HepG2 (cell line): ENCODE measurements at regions not wholly inside any gene's neighbourhood (a gene's known extent, or its start where the extent isn't known, plus 50 kb on each side); places are given as distances from the start of the nearest gene placed in this dataset.

ENCODE experiments used
- ATAC-seq: fragments of 200-7000 bp; cut with Tn5 transposase; 3 replicates; pipeline ENCODE4 v1.9.1; 2020; ENCODE audit warnings: mild to moderate bottlenecking, moderate library complexity
- BruUV-seq: library from RNA; stranded (reverse); fragments of 400-500 nt; replicated peaks from 2 replicates; lab custom pipeline; 2021; lab: Mats Ljungman, UMichigan
- CTCF ChIA-PET: fragments of 300-600 bp; formaldehyde crosslinking; extraction: SDS; loops from one replicate; lab custom pipeline; 2021; ENCODE audit warnings: low total read pairs, inconsistent platforms, low intra/inter-chr PET ratio; lab: Yijun Ruan, JAX
- POLR2A ChIA-PET: fragments of 350-600 bp; sonication (Branson Sonifier 250); formaldehyde crosslinking; loops from one replicate; lab custom pipeline; 2020; ENCODE audit warnings: antibody characterized with exemption, inconsistent platforms; lab: Yijun Ruan, JAX
- DNase-seq: peaks from one replicate; pipeline ENCODE4 v3.0.0-alpha.2; 2015; ENCODE audit warnings: low spot score
- FAIRE-seq: peaks from 3 replicates; lab custom pipeline; 2011; peaks lifted over from hg19 to GRCh38; lab: Jason Lieb, UNC
- H2AFZ ChIP-seq: one replicate; pipeline ENCODE4 v1.6.1; 2011; ENCODE audit warnings: low read length, inconsistent platforms
- H3K27ac ChIP-seq: fragments of 300-600 bp; 3 replicates; pipeline ENCODE4 v1.8.0; 2011; ENCODE audit warnings: mixed run types, mild to moderate bottlenecking, mixed read lengths, low read length, inconsistent platforms; ENCODE audit not compliant: insufficient read depth; ENCODE audit errors: extremely low read length
- H3K27me3 ChIP-seq, 2 experiments: fragments of 200-600 bp in 1 of 2; 2 replicates in 1 of 2; 3 replicates in 1 of 2; pipeline versions ENCODE4 v1.6.0 to v1.8.0; 2011; ENCODE audit warnings: low read length in 2 of 2, mild to moderate bottlenecking in 2 of 2, moderate library complexity in 2 of 2, inconsistent platforms in 1 of 2; ENCODE audit not compliant: insufficient read depth in 2 of 2, control insufficient read depth in 1 of 2
- H3K36me3 ChIP-seq, 2 experiments: fragments of 200-600 bp in 1 of 2; replicated peaks in 1 of 2; 2 replicates in 1 of 2; 3 replicates in 1 of 2; pipeline versions ENCODE4 v1.5.1 to v1.8.0; 2011; ENCODE audit warnings: low read length in 2 of 2, inconsistent platforms in 1 of 2; ENCODE audit not compliant: insufficient read depth in 2 of 2, control insufficient read depth in 1 of 2
- H3K4me1 ChIP-seq: 2 replicates; pipeline ENCODE4 v1.5.1; 2012; ENCODE audit warnings: low read length, inconsistent platforms; ENCODE audit not compliant: insufficient read depth
- H3K4me2 ChIP-seq: 2 replicates; pipeline ENCODE4 v1.6.0; 2011; ENCODE audit warnings: low read depth, low read length, inconsistent platforms
- H3K4me3 ChIP-seq, 3 experiments: fragments of 200-600 bp in 1 of 3; sonication (generic), shearing (Covaris generic) in 1 of 3; replicated peaks in 1 of 3; 2 replicates each; pipeline ENCODE4 v1.5.1; 2011 to 2016; ENCODE audit warnings: low read length in 3 of 3, inconsistent platforms in 2 of 3, low read depth in 2 of 3, mild to moderate bottlenecking in 2 of 3, control low read depth in 1 of 3, mixed read lengths in 1 of 3; ENCODE audit not compliant: insufficient read depth in 1 of 3
- H3K79me2 ChIP-seq: one replicate; pipeline ENCODE4 v1.6.1; 2011; ENCODE audit warnings: low read length, inconsistent platforms; ENCODE audit not compliant: insufficient read depth
- H3K9ac ChIP-seq: 2 replicates; pipeline ENCODE4 v1.6.0; 2011; ENCODE audit warnings: mild to moderate bottlenecking, low read depth, low read length, inconsistent platforms; ENCODE audit not compliant: insufficient read depth
- H3K9me3 ChIP-seq: 2 replicates; pipeline ENCODE4 v1.5.1; 2012; ENCODE audit warnings: mild to moderate bottlenecking, low read length
- H4K20me1 ChIP-seq: 2 replicates; pipeline ENCODE4 v1.6.0; 2011; ENCODE audit warnings: inconsistent platforms, mild to moderate bottlenecking, low read length, moderate library complexity; ENCODE audit not compliant: insufficient read depth
- ADNP ChIP-seq: sonication (generic); formaldehyde crosslinking; IDR thresholded peaks from 2 replicates; pipeline ENCODE4 v1.4.0; 2020; ENCODE audit warnings: missing genetic modification reagents
- AKNA ChIP-seq: sonication (generic); formaldehyde crosslinking; IDR thresholded peaks from 2 replicates; pipeline ENCODE4 v1.4.0; 2020; ENCODE audit warnings: missing genetic modification reagents, borderline replicate concordance
- CHD4 ChIP-seq: fragments of 200-600 bp; sonication (generic); IDR thresholded peaks from 2 replicates; pipeline ENCODE4 v1.7.0; 2017; ENCODE audit warnings: mild to moderate bottlenecking, low read length, borderline replicate concordance
- CREM ChIP-seq, 2 experiments: sonication (generic) in 1 of 2; formaldehyde crosslinking in 1 of 2; IDR thresholded peaks; 2 replicates each; pipeline versions ENCODE4 v1.4.0 to v1.6.1; 2016 to 2020; ENCODE audit warnings: antibody characterized with exemption in 1 of 2, mild to moderate bottlenecking in 1 of 2, missing genetic modification reagents in 1 of 2
- GPN1 ChIP-seq: sonication (generic); formaldehyde crosslinking; IDR thresholded peaks from 2 replicates; pipeline ENCODE4 v1.5.1; 2020; ENCODE audit warnings: missing genetic modification reagents, borderline replicate concordance
- IRF2 ChIP-seq: IDR thresholded peaks from 2 replicates; pipeline ENCODE4 v1.6.1; 2018; ENCODE audit warnings: missing genetic modification reagents, missing compliant biosample characterization
- MAFF ChIP-seq: IDR thresholded peaks from 2 replicates; pipeline ENCODE4 v1.6.1; 2011; ENCODE audit warnings: low read depth, low read length, improper control_type of control experiment
- PLSCR1 ChIP-seq: sonication (generic); formaldehyde crosslinking; IDR thresholded peaks from 2 replicates; pipeline ENCODE4 v1.5.0; 2020; ENCODE audit warnings: missing genetic modification reagents, mild to moderate bottlenecking, borderline replicate concordance
- SATB2 ChIP-seq: sonication (generic); formaldehyde crosslinking; IDR thresholded peaks from 2 replicates; pipeline ENCODE4 v1.5.0; 2020; ENCODE audit warnings: missing genetic modification reagents
- STAT5B ChIP-seq: sonication (generic); formaldehyde crosslinking; IDR thresholded peaks from 2 replicates; pipeline ENCODE4 v1.4.0; 2020; ENCODE audit warnings: missing genetic modification reagents
- USF2 ChIP-seq, 2 experiments: sonication (generic) in 1 of 2; formaldehyde crosslinking in 1 of 2; IDR thresholded peaks; 2 replicates each; pipeline versions ENCODE4 v1.5.1 to v1.6.1; 2011 to 2020; ENCODE audit warnings: borderline replicate concordance in 1 of 2, low read depth in 1 of 2, low read length in 1 of 2, mild to moderate bottlenecking in 1 of 2, missing genetic modification reagents in 1 of 2, moderate library complexity in 1 of 2
- ZFP91 ChIP-seq: sonication (generic); formaldehyde crosslinking; IDR thresholded peaks from 2 replicates; pipeline ENCODE4 v1.9.0; 2022; ENCODE audit warnings: missing genetic modification reagents, mild to moderate bottlenecking, borderline replicate concordance
- ZNF616 ChIP-seq: sonication (generic); formaldehyde crosslinking; IDR thresholded peaks from 2 replicates; pipeline ENCODE4 v1.5.0; 2020; ENCODE audit warnings: low read depth, mild to moderate bottlenecking, missing genetic modification reagents
- WGBS: methylation state at CpG from one replicate; pipeline ENCODE4 v1.1.6; 2017; ENCODE audit warnings: low lambda C conversion rate; 5-methylcytosine and 5-hydroxymethylcytosine counted together
- in situ Hi-C: cut with HindIII; loops from 2 replicates; pipeline ENCODE4 v1.10.0; 2017; ENCODE audit warnings: low pct_unique_long_range_greater_than_20kb; ENCODE audit not compliant: extremely low pct_ligation_motif_present
- intact Hi-C: fragments of 100-400 bp; cut with micrococcal nuclease; formaldehyde crosslinking; loops from one replicate; pipeline ENCODE4 v1.10.0; 2022; ENCODE audit not compliant: unreplicated experiment

- TF ChIP-seq GPN1 (CRISPR knock-in tag) (no peak), CHD4 (no peak), MAFF (no peak), SATB2 (no peak), CREM (IDR thresholded peaks at IDR 0.05) (no peak), CREM (CRISPR knock-in tag; IDR thresholded peaks at IDR 0.05) (no peak), ZNF616 (CRISPR knock-in tag) (no peak), PLSCR1 (CRISPR knock-in tag) (no peak)
- TF ChIP-seq, all 625 proteins: peak for 0
These were observed 337.5 kb upstream of the PLXNA2 start (continued) for GRCh38 chr1:208581667-208582066.

GRCh38 chr1:208584167-208584755 lies 340.1 kb upstream of the PLXNA2 start:
- intact Hi-C loops (no loop called here), in situ Hi-C loops (no loop called here)
- no peak for ATAC-seq
- no peak for DNase-seq
- Histone ChIP-seq H3K4me2 (no peak overlapping the region), H2AFZ (no peak overlapping the region), H3K9ac (no peak overlapping the region), H3K4me1 (no peaks in the 10 kb centered on the region), H3K27me3 (no peaks in the 10 kb centered on the region), H3K27ac (no peak overlapping the region), H3K4me3 (no peak overlapping the region), H4K20me1 (no peaks in the 10 kb centered on the region; the same call in 1 of the 2 replicates), H3K9me3 (no peaks in the 10 kb centered on the region), H3K36me3 (no peaks in the 10 kb centered on the region), H3K79me2 (no peaks in the 10 kb centered on the region)
- CTCF ChIA-PET = no interaction called here
- FAIRE-seq = no peak
- WGBS = 28% methylated on average over 6 of the region's 6 CpGs
- BruUV-seq = no TSS peak
- POLR2A ChIA-PET = no interaction called here
- no peak for TF ChIP-seq STAT5B (CRISPR knock-in tag)
- no peak for TF ChIP-seq ZFP91
- no peak for TF ChIP-seq IRF2 (CRISPR knock-in tag)
- no peak for TF ChIP-seq AKNA (CRISPR knock-in tag)
- no peak for TF ChIP-seq ADNP (CRISPR knock-in tag)
- TF ChIP-seq USF2 (IDR thresholded peaks at IDR 0.05; ENCODE audit: low read depth, low read length) = no peak
- TF ChIP-seq USF2 (CRISPR knock-in tag; IDR thresholded peaks at IDR 0.05; ENCODE audit: borderline replicate concordance) = no peak
